ENCODE measurements at regions not wholly inside any gene's neighbourhood (a gene's known extent, or its start where the extent isn't known, plus 50 kb on each side); places are given as distances from the start of the nearest gene placed in this dataset.

DNA sequence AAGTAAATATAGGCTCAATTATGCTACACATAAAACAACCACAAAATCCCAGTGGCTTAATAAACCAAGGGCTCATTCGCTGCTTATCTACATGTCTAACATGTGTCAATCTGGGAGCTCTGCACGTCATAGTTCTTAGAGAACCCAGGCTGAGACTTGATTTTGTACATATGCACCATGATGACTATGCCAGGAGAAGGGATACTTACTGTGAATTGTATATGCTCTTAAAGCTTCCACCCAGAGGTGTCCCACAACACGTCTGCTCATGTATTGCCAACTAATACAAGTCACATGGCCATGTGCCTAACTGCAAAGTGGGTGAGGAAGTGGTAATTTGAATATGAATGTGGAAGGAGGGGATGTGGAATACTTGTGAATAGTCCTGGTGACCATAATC, 262.1 kb downstream of the CPS1 start:
- no peak overlapping the region for H3K27ac ChIP-seq
- TF ChIP-seq, protein P1, sequence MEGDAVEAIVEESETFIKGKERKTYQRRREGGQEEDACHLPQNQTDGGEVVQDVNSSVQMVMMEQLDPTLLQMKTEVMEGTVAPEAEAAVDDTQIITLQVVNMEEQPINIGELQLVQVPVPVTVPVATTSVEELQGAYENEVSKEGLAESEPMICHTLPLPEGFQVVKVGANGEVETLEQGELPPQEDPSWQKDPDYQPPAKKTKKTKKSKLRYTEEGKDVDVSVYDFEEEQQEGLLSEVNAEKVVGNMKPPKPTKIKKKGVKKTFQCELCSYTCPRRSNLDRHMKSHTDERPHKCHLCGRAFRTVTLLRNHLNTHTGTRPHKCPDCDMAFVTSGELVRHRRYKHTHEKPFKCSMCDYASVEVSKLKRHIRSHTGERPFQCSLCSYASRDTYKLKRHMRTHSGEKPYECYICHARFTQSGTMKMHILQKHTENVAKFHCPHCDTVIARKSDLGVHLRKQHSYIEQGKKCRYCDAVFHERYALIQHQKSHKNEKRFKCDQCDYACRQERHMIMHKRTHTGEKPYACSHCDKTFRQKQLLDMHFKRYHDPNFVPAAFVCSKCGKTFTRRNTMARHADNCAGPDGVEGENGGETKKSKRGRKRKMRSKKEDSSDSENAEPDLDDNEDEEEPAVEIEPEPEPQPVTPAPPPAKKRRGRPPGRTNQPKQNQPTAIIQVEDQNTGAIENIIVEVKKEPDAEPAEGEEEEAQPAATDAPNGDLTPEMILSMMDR (conservative IDR thresholded peaks at IDR 0.05), result no peak
- no peak for TF ChIP-seq ZFX (IDR thresholded peaks at IDR 0.05)

DNA sequence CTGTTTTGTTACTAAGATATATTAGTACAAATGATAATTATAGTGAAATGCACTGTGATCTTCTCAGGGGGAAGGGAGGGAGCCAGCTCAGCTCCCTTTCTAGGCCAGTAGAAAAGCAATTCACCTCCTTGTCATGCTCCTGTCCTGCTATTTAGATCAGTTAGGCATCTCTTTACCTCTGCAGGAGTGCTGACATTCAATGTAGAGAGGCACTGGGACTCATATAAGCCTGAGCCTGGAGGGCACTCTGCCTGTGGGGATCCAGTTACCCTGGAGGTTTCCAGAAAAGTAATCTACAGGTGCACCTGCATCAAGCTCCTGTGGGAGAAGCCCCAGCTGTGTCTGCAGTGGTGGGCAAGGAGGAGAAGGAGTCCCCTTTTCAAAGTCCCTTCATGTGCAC, 277.0 kb downstream of the CPS1 start:
- H3K27ac ChIP-seq, result no peak overlapping the region
- TF ChIP-seq, protein P1 (conservative IDR thresholded peaks at IDR 0.05), result no peak
- no peak for TF ChIP-seq ZFX (IDR thresholded peaks at IDR 0.05)

GRCh38 chr2:210839034-210839433, 282.6 kb downstream of the CPS1 start:
- no peak overlapping the region for H3K27ac ChIP-seq
- no peak for TF ChIP-seq ZFX (IDR thresholded peaks at IDR 0.05)
- TF ChIP-seq, protein P1 (conservative IDR thresholded peaks at IDR 0.05), result no peak

- no peak overlapping the region for H3K27ac ChIP-seq
- TF ChIP-seq ZFX (IDR thresholded peaks at IDR 0.05), result no peak
- TF ChIP-seq, protein P1 (conservative IDR thresholded peaks at IDR 0.05), result no peak
Observed at GRCh38 chr2:210839450-210839849, 283.1 kb downstream of the CPS1 start.

DNA sequence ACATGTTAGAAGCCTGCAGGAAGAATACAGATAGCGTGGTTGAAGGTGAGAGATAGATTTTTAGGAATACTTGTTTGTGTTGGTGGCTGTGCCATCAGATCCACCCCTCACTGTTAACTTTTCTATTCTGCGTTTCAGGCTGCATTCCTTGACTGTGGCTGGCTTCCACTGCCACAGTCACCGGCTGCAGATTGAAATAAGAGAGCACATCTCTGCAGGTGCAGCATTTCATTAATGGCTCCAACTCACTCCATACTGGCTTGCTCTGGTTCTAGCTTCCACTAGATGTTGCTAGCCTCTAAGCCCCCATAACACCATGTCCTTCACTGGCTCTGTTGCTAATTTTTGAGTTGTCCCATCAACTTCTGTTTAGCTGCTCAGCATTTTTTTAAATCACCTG, 286.5 kb downstream of the CPS1 start:
- TF ChIP-seq, protein P1 (conservative IDR thresholded peaks at IDR 0.05), result no peak
- TF ChIP-seq ZFX (IDR thresholded peaks at IDR 0.05), result no peak
- H3K27ac ChIP-seq, result no peak overlapping the region

GRCh38 chr2:210844016-210844415, 287.6 kb downstream of the CPS1 start:
- TF ChIP-seq, protein P1 (conservative IDR thresholded peaks at IDR 0.05), result no peak
- no peak for TF ChIP-seq ZFX (IDR thresholded peaks at IDR 0.05)
- no peak overlapping the region for H3K27ac ChIP-seq

GRCh38 chr2:210859314-210859713, 302.9 kb downstream of the CPS1 start:
- TF ChIP-seq, protein P1 (conservative IDR thresholded peaks at IDR 0.05), result no peak
- TF ChIP-seq ZFX (IDR thresholded peaks at IDR 0.05), result no peak

More at GRCh38 chr2:210859314-210859713, 302.9 kb downstream of the CPS1 start:
- H3K27ac ChIP-seq, result no peak overlapping the region
